ENCODE measurements at regions not wholly inside any gene's neighbourhood (a gene's known extent, or its start where the extent isn't known, plus 50 kb on each side); places are given as distances from the start of the nearest gene placed in this dataset.
A peak's percentile ranks its signal among the peaks of the same experiment; 100 is the strongest.

DNA sequence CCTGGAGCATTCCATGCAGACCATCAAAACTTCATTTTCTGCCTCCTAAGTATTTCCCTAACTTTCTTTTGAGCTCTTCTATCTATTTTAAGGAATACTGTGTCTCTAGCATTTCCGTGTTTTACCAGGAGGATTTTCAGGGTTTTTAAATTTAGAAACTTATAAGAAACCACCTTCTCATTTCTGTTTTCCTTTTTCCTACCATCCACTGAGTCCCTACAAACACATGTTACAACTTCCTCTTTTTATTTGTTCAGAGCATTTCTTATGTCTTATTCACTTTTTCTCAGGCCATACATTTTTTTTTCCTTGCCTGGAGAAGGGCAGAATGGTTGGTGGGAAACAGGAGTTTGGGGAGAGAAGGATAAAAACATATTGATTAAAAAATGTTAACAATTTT, 130.0 kb upstream of the BMP5 start:
- H3K27ac ChIP-seq: peak overlapping the region in 3 of 11 experiments; percentile 15 to 32 (median 26); a peak in 4 of 22 replicates
- no peaks in the 10 kb centered on the region for H3K36me3 ChIP-seq
- peaks cover 12 to 25% (median 22%) of the 10 kb centered on the region in 10 experiments; a peak in 18 of 20 replicates for H3K4me1 ChIP-seq
- peak overlapping the region; percentile 17 to 75 (median 53) for H3K4me2 ChIP-seq
- H3K4me3 ChIP-seq: no peak overlapping the region
- H3K27me3 ChIP-seq: no peaks in the 10 kb centered on the region
- H4K20me1 ChIP-seq: no peaks in the 10 kb centered on the region
- peaks cover 0 to 6% (median 0%) of the 10 kb centered on the region in 11 experiments; a peak in 2 of 22 replicates for H3K9me3 ChIP-seq (replicated peaks in 1 of 11)
- no peak for TF ChIP-seq Cebpa-rat (IDR thresholded peaks at IDR 0.05)
- no peak overlapping the region for H3K9ac ChIP-seq

DNA sequence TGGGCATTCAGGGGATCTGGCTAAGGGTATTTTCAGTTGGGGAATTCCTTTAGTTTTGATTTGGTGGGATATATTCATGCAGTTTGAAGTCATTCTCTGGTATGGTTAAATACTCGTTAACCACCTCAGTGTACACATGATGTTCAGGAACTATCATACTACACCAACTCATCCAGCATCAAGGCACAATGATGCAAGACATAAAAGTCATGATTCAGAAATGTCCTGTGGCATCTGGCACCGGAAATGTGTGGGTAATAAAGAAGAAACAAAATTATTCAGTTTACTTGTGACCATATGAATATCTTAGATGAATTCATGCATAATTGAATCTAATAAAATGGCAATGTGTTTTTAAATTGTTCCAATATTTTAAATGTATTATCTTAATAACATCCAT, 129.0 kb upstream of the BMP5 start:
- Histone ChIP-seq H3K4me2 (peak overlapping the region in 6 of 11 experiments; percentile 23 to 75 (median 58); a peak in 10 of 22 replicates), H3K4me3 (no peak overlapping the region), H4K20me1 (no peaks in the 10 kb centered on the region), H3K36me3 (no peaks in the 10 kb centered on the region), H3K27ac (0 out of 22 replicates have a peak overlapping the region, but pooled peaks of 1 of the 11 experiments have one; percentile 30), H3K27me3 (no peaks in the 10 kb centered on the region), H3K9me3 (replicated peaks in 1 of 11) (peaks cover 0 to 6% (median 0%) of the 10 kb centered on the region in 11 experiments; a peak in 2 of 22 replicates), H3K4me1 (peaks cover 12 to 25% (median 22%) of the 10 kb centered on the region in 10 experiments; a peak in 18 of 20 replicates), H3K9ac (no peak overlapping the region)
- no peak for TF ChIP-seq Cebpa-rat (IDR thresholded peaks at IDR 0.05)

GRCh38 chr6:56003616-56004015, 128.2 kb upstream of the BMP5 start:
- TF ChIP-seq Cebpa-rat (IDR thresholded peaks at IDR 0.05): no peak
- Histone ChIP-seq H3K4me3 (no peak overlapping the region), H3K9ac (no peak overlapping the region), H4K20me1 (no peaks in the 10 kb centered on the region), H3K27ac (no peak overlapping the region), H3K9me3 (replicated peaks in 1 of 11) (no peaks in the 10 kb centered on the region), H3K27me3 (no peaks in the 10 kb centered on the region), H3K4me2 (no peak overlapping the region), H3K36me3 (no peaks in the 10 kb centered on the region), H3K4me1 (peaks cover 12 to 25% (median 22%) of the 10 kb centered on the region in 10 experiments; a peak in 18 of 20 replicates)

GRCh38 chr6:56002336-56002735, 126.9 kb upstream of the BMP5 start:
- Histone ChIP-seq H3K27ac (no peak overlapping the region), H3K27me3 (no peaks in the 10 kb centered on the region), H3K36me3 (no peaks in the 10 kb centered on the region), H3K9me3 (replicated peaks in 1 of 11) (no peaks in the 10 kb centered on the region), H3K4me2 (no peak overlapping the region), H4K20me1 (no peaks in the 10 kb centered on the region), H3K4me3 (no peak overlapping the region), H3K4me1 (peaks cover 12 to 25% (median 22%) of the 10 kb centered on the region in 10 experiments; a peak in 18 of 20 replicates), H3K9ac (no peak overlapping the region)
- TF ChIP-seq Cebpa-rat (IDR thresholded peaks at IDR 0.05): no peak

GRCh38 chr6:55998576-55998975, 123.2 kb upstream of the BMP5 start:
- Histone ChIP-seq H3K27me3 (no peaks in the 10 kb centered on the region), H3K4me2 (no peak overlapping the region), H4K20me1 (no peaks in the 10 kb centered on the region), H3K4me3 (no peak overlapping the region), H3K27ac (no peak overlapping the region), H3K4me1 (no peaks in the 10 kb centered on the region), H3K9ac (no peak overlapping the region), H3K9me3 (replicated peaks in 1 of 11) (peaks cover 8 to 23% (median 12%) of the 10 kb centered on the region in 11 experiments), H3K36me3 (peaks cover 0 to 2% (median 0%) of the 10 kb centered on the region in 11 experiments; a peak in 1 of 22 replicates)
- TF ChIP-seq Cebpa-rat (IDR thresholded peaks at IDR 0.05): no peak

DNA sequence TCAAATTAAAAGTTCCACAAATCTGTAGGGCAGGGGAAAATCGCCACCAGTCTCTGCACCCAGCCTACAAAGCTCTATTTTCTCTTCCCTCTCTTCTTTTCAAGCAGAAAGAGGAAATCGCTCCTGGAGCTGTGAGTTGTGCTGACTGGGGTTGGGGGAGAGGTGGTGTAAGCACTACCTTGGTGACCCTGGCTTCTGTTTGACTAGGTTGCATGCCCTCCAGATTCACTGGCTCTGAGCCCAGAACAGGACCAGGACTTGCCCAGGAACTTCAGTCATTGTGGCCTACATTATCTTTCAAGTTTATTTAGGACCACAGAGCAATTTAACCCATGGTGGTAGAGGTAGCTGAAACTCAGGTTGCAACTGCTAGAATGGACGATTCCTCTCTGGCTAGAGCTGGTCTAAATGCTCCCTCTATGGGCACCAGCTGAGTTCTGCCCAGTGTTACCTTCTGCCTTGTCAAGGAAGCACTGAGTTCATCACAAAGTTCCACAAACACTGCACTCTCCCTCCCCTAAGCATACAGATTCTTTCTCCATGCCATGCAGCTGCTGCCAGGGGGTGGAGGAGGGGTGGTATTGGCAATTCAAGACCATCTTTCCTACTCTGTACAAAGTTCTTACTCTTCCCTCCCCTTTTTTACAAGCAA, 122.0 kb upstream of the BMP5 start:
- Histone ChIP-seq H3K4me3 (no peak overlapping the region), H3K27ac (no peak overlapping the region), H3K4me2 (0 out of 22 replicates have a peak overlapping the region, but pooled peaks of 1 of the 11 experiments have one; percentile 10), H3K4me1 (no peaks in the 10 kb centered on the region), H4K20me1 (no peaks in the 10 kb centered on the region), H3K9me3 (replicated peaks in 1 of 11) (peaks cover 20 to 35% (median 23%) of the 10 kb centered on the region in 11 experiments), H3K27me3 (no peaks in the 10 kb centered on the region), H3K9ac (no peak overlapping the region), H3K36me3 (peaks cover 0 to 7% (median 0%) of the 10 kb centered on the region in 11 experiments; a peak in 1 of 22 replicates)
- TF ChIP-seq Cebpa-rat (IDR thresholded peaks at IDR 0.05): no peak

DNA sequence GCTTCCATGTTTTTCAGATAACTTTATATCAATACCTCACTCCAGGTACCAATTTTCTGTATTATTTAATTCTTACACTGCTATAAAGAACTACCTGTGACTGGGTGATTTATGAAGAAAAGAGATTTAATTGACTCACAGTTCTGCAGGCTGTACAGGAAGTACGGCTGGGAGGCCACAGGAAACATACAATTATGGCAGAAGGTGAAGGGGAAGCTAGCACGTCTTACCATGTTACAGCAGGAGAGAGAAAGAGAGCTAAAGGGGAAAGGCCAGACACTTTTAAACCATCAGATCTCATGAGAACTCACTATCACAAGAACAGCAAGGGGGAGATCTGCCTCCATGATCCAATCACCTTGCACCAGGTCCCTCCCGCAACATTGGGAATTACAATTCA, 119.1 kb upstream of the BMP5 start:
- Histone ChIP-seq H3K4me2 (no peak overlapping the region), H3K9me3 (replicated peaks in 1 of 11) (peaks cover 20 to 40% (median 28%) of the 10 kb centered on the region in 11 experiments), H3K4me1 (no peaks in the 10 kb centered on the region), H3K27ac (no peak overlapping the region), H4K20me1 (no peaks in the 10 kb centered on the region), H3K36me3 (peaks cover 0 to 7% (median 0%) of the 10 kb centered on the region in 11 experiments; a peak in 1 of 22 replicates), H3K9ac (no peak overlapping the region), H3K4me3 (no peak overlapping the region), H3K27me3 (no peaks in the 10 kb centered on the region)
- TF ChIP-seq Cebpa-rat (IDR thresholded peaks at IDR 0.05): no peak

DNA sequence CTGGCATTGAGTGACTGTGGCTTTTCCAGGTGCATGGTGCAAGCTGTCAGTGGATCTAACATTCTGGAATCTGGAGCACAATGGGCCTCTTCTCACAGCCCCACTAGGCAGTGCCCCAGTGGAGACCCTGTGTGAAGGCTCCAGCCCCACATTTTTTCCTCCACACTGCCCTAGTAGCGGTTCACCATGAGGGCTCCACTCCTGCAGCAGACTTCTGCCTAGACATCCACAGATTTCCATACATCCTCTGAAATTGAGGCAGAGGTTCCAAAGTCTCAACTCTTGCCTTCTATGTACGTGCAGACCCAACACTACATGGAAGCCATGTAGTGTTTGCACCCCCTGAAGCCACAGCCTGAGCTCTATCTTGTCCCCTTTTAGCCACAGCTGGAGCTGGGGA, 118.0 kb upstream of the BMP5 start:
- no peaks in the 10 kb centered on the region for H3K27me3 ChIP-seq
- H3K4me2 ChIP-seq: no peak overlapping the region
- H4K20me1 ChIP-seq: no peaks in the 10 kb centered on the region
- H3K4me1 ChIP-seq: no peaks in the 10 kb centered on the region
- no peak overlapping the region for H3K27ac ChIP-seq
- H3K4me3 ChIP-seq: peak overlapping the region in 1 of 10 experiments; percentile 15; a peak in 1 of 20 replicates
- peaks cover 20 to 40% (median 28%) of the 10 kb centered on the region in 11 experiments for H3K9me3 ChIP-seq (replicated peaks in 1 of 11)
- no peak for TF ChIP-seq Cebpa-rat (IDR thresholded peaks at IDR 0.05)
- no peak overlapping the region for H3K9ac ChIP-seq
- H3K36me3 ChIP-seq: peaks cover 0 to 7% (median 0%) of the 10 kb centered on the region in 11 experiments; a peak in 1 of 22 replicates

DNA sequence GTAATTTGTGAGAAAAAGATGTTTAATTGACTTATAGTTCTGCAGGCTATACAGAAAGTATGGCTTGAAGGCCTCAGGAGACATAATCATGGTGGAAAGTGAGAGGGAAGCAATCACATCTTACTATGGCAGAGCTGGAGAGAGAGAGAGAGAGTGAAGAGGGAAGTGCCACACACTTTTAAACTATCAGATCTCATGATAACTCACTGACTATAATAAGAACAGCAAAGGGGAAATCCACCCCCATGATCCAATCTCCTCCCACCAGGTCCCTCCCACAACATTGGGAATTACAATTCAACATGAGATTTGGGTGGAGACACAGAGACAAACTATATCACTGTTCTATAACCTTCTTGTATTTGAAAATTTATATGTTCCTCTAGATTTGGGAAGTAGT, 117.2 kb upstream of the BMP5 start:
- Histone ChIP-seq H3K4me2 (no peak overlapping the region), H3K9ac (no peak overlapping the region), H3K36me3 (peaks cover 0 to 7% (median 0%) of the 10 kb centered on the region in 11 experiments; a peak in 1 of 22 replicates), H3K27ac (no peak overlapping the region), H3K4me1 (no peaks in the 10 kb centered on the region), H4K20me1 (no peaks in the 10 kb centered on the region), H3K27me3 (no peaks in the 10 kb centered on the region), H3K4me3 (no peak overlapping the region), H3K9me3 (replicated peaks in 1 of 11) (peaks cover 20 to 40% (median 28%) of the 10 kb centered on the region in 11 experiments)
- no peak for TF ChIP-seq Cebpa-rat (IDR thresholded peaks at IDR 0.05)

Data from BLaER1 treated with 17β-estradiol and CSF1 and Interleukin-3, amounts not matched to agents 10 nM and 100 nM (cell line).